Adrenal gland (tissue), 9 donors: ENCODE measurements at regions not wholly inside any gene's neighbourhood (a gene's known extent, or its start where the extent isn't known, plus 50 kb on each side); places are given as distances from the start of the nearest gene placed in this dataset.

ENCODE experiments used
- DNase-seq, 7 donors: peaks; one replicate each; pipeline ENCODE4 v3.0.0-alpha.2; 2019 to 2020
- H3K27ac ChIP-seq, 5 donors: fragments of 200-600 bp; sonication (generic) in 4 of 5; 1 replicate in 3 of 5; 2 replicates in 2 of 5; pipeline versions ENCODE4 v1.5.1 to v1.8.0; 2016 to 2020; ENCODE audit warnings: mild to moderate bottlenecking in 1 of 5
- H3K27me3 ChIP-seq: fragments of 200-600 bp; 2 replicates; pipeline ENCODE4 v1.8.0; 2021
- H3K36me3 ChIP-seq, 2 donors: fragments of 200-600 bp; replicated peaks in 1 of 2; 1 replicate in 1 of 2; 2 replicates in 1 of 2; pipeline versions ENCODE4 v1.5.1 to v1.8.0; 2018 to 2022
- H3K4me1 ChIP-seq, 2 donors: fragments of 200-600 bp; replicated peaks in 1 of 2; 1 replicate in 1 of 2; 2 replicates in 1 of 2; pipeline versions ENCODE4 v1.5.1 to v1.8.0; 2018 to 2021
- H3K4me3 ChIP-seq, 4 donors: fragments of 200-600 bp; sonication (generic) in 3 of 4; one replicate each; pipeline ENCODE4 v1.5.1; 2016 to 2018
- H3K9me3 ChIP-seq, 3 donors: fragments of 200-600 bp; sonication (generic) in 1 of 3; replicated peaks in 1 of 3; 1 replicate in 2 of 3; 2 replicates in 1 of 3; pipeline versions ENCODE4 v1.5.1 to v1.8.0; 2016 to 2021
- CTCF ChIP-seq, 6 experiments: fragments of 450-650 bp in 4 of 6; fragments of 200-600 bp in 2 of 6; sonication (generic) in 1 of 6; IDR thresholded peaks; 1 replicate in 5 of 6; 2 replicates in 1 of 6; pipeline versions ENCODE4 v1.5.1 to v1.8.0; 2016 to 2021; ENCODE audit warnings: antibody characterized with exemption in 6 of 6, mild to moderate bottlenecking in 2 of 6, moderate library complexity in 1 of 6
- POLR2A ChIP-seq, 2 donors: fragments of 450-650 bp; IDR thresholded peaks; one replicate each; pipeline ENCODE4 v1.6.1; 2017; ENCODE audit warnings: antibody characterized with exemption in 2 of 2, mild to moderate bottlenecking in 2 of 2, moderate library complexity in 1 of 2
- WGBS, 4 donors: extraction: QIAGEN DNeasy Blood & Tissue Kit in 2 of 4; methylation state at CpG; one replicate each; pipeline versions ENCODE4 v1.1.5 to v1.1.7; 2013 to 2017; 5-methylcytosine and 5-hydroxymethylcytosine counted together
- intact Hi-C, 2 donors: fragments of 100-400 bp; cut with DNase I; formaldehyde crosslinking; loops; one replicate each; pipeline versions ENCODE4 v1.14.1 to v1.15.0; 2022 to 2023
- donor health status: healthy with polysubstance abuse.
- donor health status: Bipolar disorder and iron deficiency.
- donor health status: DM: yes; HTN: yes; CAD: no.
- donor health status: DM: no; HTN: no; CAD: no.
- donor health status: DM: no; HTN: no; CAD: no.

GRCh38 chr12:90203556-90203955 is 494.9 kb upstream of the ATP2B1 start:
- Histone ChIP-seq H3K4me3 (no peak overlapping the region), H3K27me3 (no peaks in the 10 kb centered on the region), H3K36me3 (no peaks in the 10 kb centered on the region), H3K27ac (no peak overlapping the region), H3K4me1 (no peaks in the 10 kb centered on the region), H3K9me3 (no peaks in the 10 kb centered on the region)
- DNase-seq, result no peak
- TF ChIP-seq POLR2A (IDR thresholded peaks at IDR 0.05), result no peak
- TF ChIP-seq CTCF (IDR thresholded peaks at IDR 0.05), result no peak
- intact Hi-C loops, result no loop called here
- WGBS, 4 donors, result 70 to 100% (median 87%) methylated on average over 1 of the region's 1 CpG

GRCh38 chr12:90199006-90199405 is 490.4 kb upstream of the ATP2B1 start:
- H3K36me3 ChIP-seq, result no peaks in the 10 kb centered on the region
- no peaks in the 10 kb centered on the region for H3K9me3 ChIP-seq
- H3K27me3 ChIP-seq, result no peaks in the 10 kb centered on the region
- H3K4me3 ChIP-seq, result no peak overlapping the region
- 18 to 31% (median 27%) methylated on average over 1 of the region's 1 CpG for WGBS, 4 donors
- no peak overlapping the region for H3K27ac ChIP-seq
- TF ChIP-seq CTCF (IDR thresholded peaks at IDR 0.05) (no peak), POLR2A (IDR thresholded peaks at IDR 0.05) (no peak)
- intact Hi-C loops, result no loop called here
- no peaks in the 10 kb centered on the region for H3K4me1 ChIP-seq
- DNase-seq, result no peak

- intact Hi-C loops, result no loop called here
- H3K4me3 ChIP-seq, result no peak overlapping the region
- WGBS, 4 donors, result 45 to 61% (median 47%) methylated on average over 3 of the region's 3 CpGs
- DNase-seq, result no peak
- H3K9me3 ChIP-seq, result no peaks in the 10 kb centered on the region
- TF ChIP-seq CTCF (IDR thresholded peaks at IDR 0.05) (no peak), POLR2A (IDR thresholded peaks at IDR 0.05) (no peak)
- H3K4me1 ChIP-seq, result no peaks in the 10 kb centered on the region
- H3K36me3 ChIP-seq, result no peaks in the 10 kb centered on the region
- H3K27ac ChIP-seq, result no peak overlapping the region
- no peaks in the 10 kb centered on the region for H3K27me3 ChIP-seq
Measured at GRCh38 chr12:90193500-90193899, 484.9 kb upstream of the ATP2B1 start.

- no peaks in the 10 kb centered on the region for H3K36me3 ChIP-seq
- H3K4me1 ChIP-seq, result no peaks in the 10 kb centered on the region
- no peak overlapping the region for H3K4me3 ChIP-seq
- H3K27ac ChIP-seq, result no peak overlapping the region
- peaks cover 0 to under 1% (median 0%) of the 10 kb centered on the region in 3 donors for H3K9me3 ChIP-seq
- intact Hi-C loops, result no loop called here
- no peak for DNase-seq
- 47 to 57% (median 50%) methylated on average over 2 of the region's 2 CpGs for WGBS, 4 donors
- TF ChIP-seq POLR2A (IDR thresholded peaks at IDR 0.05) (no peak), CTCF (IDR thresholded peaks at IDR 0.05) (no peak)
- no peaks in the 10 kb centered on the region for H3K27me3 ChIP-seq
Measured at GRCh38 chr12:90188857-90189256, 480.2 kb upstream of the ATP2B1 start.
